Activated naive CD8-positive, alpha-beta T cell treated with anti-CD3 and anti-CD28 coated beads for 36 hours (primary cell): ENCODE measurements at regions not wholly inside any gene's neighbourhood (a gene's known extent, or its start where the extent isn't known, plus 50 kb on each side); places are given as distances from the start of the nearest gene placed in this dataset.

Experiments used
- DNase-seq: peaks from one replicate; pipeline ENCODE4 v3.0.0; 2021
- H3K27ac Mint-ChIP-seq: one replicate; pipeline ENCODE4 v1.8.0; 2022; ENCODE audit warnings: mild to moderate bottlenecking, moderate library complexity, mixed read lengths
- H3K27me3 Mint-ChIP-seq: one replicate; pipeline ENCODE4 v1.8.0; 2022; ENCODE audit warnings: mild to moderate bottlenecking, mixed read lengths
- H3K36me3 Mint-ChIP-seq: one replicate; pipeline ENCODE4 v1.8.0; 2021; ENCODE audit warnings: mild to moderate bottlenecking, mixed read lengths
- H3K4me1 Mint-ChIP-seq: one replicate; pipeline ENCODE4 v1.8.0; 2021; ENCODE audit warnings: mixed read lengths
- H3K4me3 Mint-ChIP-seq: one replicate; pipeline ENCODE4 v1.8.0; 2022; ENCODE audit warnings: mild to moderate bottlenecking, moderate library complexity, mixed read lengths
- H3K9me3 Mint-ChIP-seq: one replicate; pipeline ENCODE4 v1.8.0; 2022; ENCODE audit warnings: mixed read lengths

GRCh38 chr13:63909726-63910375, 2494.2 kb upstream of the PCDH20 start:
- H3K36me3 Mint-ChIP-seq = no peaks in the 10 kb centered on the region
- H3K4me3 Mint-ChIP-seq = no peak overlapping the region
- no peaks in the 10 kb centered on the region for H3K4me1 Mint-ChIP-seq
- no peaks in the 10 kb centered on the region for H3K27me3 Mint-ChIP-seq
- peaks cover 3% of the 10 kb centered on the region for H3K9me3 Mint-ChIP-seq
- no peak for DNase-seq
- H3K27ac Mint-ChIP-seq = no peak overlapping the region

DNA sequence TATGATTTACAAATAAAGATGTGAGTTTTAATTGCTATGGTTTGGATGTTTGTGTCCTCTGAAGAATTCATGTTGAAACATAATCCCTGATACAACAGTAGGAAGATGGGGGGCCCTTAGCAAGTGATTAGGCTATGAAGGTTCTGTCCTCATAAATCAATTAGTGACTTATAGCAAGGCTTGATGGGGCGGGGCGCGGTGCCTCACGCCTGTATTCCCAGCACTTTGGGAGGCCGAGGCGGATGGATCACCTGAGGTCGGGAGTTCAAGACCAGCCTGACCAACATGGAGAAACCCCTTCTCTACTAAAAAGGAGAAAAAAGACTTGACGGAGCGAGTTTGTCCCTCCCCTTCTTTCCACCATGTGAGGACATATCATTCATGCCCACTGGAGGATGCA, 2486.5 kb upstream of the PCDH20 start:
- Mint-ChIP-seq H3K27me3 (no peaks in the 10 kb centered on the region), H3K4me3 (no peak overlapping the region), H3K9me3 (peaks cover 4% of the 10 kb centered on the region), H3K4me1 (no peaks in the 10 kb centered on the region), H3K36me3 (no peaks in the 10 kb centered on the region), H3K27ac (no peak overlapping the region)
- no peak for DNase-seq

- H3K4me1 Mint-ChIP-seq = no peaks in the 10 kb centered on the region
- DNase-seq = no peak
- H3K27me3 Mint-ChIP-seq = no peaks in the 10 kb centered on the region
- peaks cover 2% of the 10 kb centered on the region for H3K9me3 Mint-ChIP-seq
- no peaks in the 10 kb centered on the region for H3K36me3 Mint-ChIP-seq
- no peak overlapping the region for H3K4me3 Mint-ChIP-seq
- no peak overlapping the region for H3K27ac Mint-ChIP-seq
These were observed 2486.0 kb upstream of the PCDH20 start for GRCh38 chr13:63901630-63902029.

DNA sequence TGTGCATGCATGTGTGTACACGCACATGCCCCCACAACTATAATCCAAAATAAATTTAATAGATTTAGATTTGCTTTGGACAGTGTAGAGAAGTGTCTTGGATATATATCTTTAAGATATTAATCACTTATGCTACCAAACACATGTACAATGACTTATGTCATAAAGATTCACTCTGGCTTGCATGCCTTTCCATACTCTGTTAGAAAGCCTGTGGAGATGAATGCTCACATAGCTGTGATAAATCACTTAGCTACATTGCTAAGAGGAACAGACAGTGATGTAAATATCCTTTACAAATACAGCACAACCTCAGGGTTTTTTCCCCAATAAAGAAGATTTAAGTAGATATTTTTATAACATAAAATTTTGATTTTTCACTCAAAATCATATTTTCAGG, 2484.8 kb upstream of the PCDH20 start:
- Mint-ChIP-seq H3K27me3 (no peaks in the 10 kb centered on the region), H3K27ac (no peak overlapping the region), H3K36me3 (no peaks in the 10 kb centered on the region), H3K4me3 (no peak overlapping the region), H3K4me1 (no peaks in the 10 kb centered on the region), H3K9me3 (peaks cover 4% of the 10 kb centered on the region)
- no peak for DNase-seq

DNA sequence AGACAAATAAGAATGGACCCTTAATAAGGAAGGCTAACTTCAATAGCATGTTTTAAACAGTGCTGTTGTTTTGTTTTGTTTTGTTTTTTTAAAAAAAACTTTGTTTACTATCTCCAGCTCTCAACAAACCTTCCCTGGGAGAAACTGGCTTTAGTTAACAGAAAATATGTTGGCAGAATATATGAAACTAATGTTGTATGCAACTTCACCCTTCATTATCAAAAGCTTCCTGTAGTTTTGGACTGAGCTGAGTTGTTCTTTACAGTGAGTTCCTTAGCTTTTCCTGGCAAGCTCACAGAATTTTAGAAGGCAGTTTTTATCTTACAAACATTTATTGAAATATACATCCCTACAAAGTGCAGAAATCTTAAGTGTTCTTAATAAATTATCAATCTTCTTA, 2480.7 kb upstream of the PCDH20 start:
- Mint-ChIP-seq H3K4me3 (no peak overlapping the region), H3K27me3 (no peaks in the 10 kb centered on the region), H3K36me3 (no peaks in the 10 kb centered on the region), H3K4me1 (no peaks in the 10 kb centered on the region), H3K9me3 (peaks cover 2% of the 10 kb centered on the region), H3K27ac (no peak overlapping the region)
- DNase-seq = no peak

DNA sequence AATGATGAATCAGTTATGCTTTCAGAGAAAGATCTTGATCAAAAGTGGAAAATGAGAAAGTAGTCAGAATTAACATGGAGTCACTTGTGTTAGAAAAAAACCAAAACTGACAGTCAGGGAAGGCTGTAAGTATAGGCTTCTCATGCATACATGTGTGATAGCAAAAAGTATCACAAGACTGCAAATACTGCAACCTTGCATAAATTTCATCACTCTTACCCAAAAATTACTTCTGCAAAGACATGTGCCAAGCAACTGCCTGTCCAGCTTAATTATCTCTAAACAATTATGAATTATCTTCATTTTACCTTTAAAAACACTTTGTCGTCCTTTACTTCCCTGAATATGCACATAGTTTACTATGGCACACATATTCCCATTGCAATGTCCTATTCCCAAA, 2466.4 kb upstream of the PCDH20 start:
- Mint-ChIP-seq H3K9me3 (peaks cover 7% of the 10 kb centered on the region), H3K36me3 (no peaks in the 10 kb centered on the region), H3K27me3 (no peaks in the 10 kb centered on the region), H3K27ac (no peak overlapping the region), H3K4me3 (no peak overlapping the region), H3K4me1 (no peaks in the 10 kb centered on the region)
- no peak for DNase-seq

DNA sequence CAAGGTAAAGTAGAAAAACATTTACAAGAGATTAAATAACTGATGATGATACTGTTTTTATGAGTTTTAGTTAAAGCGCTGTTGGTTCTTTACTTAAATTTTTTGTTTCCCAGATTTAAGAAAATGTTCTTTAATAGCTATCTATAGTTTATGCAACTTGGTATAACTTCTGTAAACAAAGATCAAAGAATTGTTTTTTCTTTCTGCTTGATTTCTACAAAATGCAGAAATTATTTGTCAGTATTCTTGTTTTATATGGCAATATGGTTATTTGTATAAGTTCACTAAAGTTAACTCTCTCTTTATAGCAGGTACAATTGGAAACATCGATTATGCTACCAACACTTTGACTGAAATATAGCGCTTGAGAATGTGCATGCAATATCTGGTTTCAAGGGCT, 2465.1 kb upstream of the PCDH20 start:
- H3K27ac Mint-ChIP-seq = no peak overlapping the region
- H3K36me3 Mint-ChIP-seq = no peaks in the 10 kb centered on the region
- H3K27me3 Mint-ChIP-seq = no peaks in the 10 kb centered on the region
- DNase-seq = no peak
- no peak overlapping the region for H3K4me3 Mint-ChIP-seq
- H3K9me3 Mint-ChIP-seq = peaks cover 8% of the 10 kb centered on the region
- H3K4me1 Mint-ChIP-seq = no peaks in the 10 kb centered on the region

DNA sequence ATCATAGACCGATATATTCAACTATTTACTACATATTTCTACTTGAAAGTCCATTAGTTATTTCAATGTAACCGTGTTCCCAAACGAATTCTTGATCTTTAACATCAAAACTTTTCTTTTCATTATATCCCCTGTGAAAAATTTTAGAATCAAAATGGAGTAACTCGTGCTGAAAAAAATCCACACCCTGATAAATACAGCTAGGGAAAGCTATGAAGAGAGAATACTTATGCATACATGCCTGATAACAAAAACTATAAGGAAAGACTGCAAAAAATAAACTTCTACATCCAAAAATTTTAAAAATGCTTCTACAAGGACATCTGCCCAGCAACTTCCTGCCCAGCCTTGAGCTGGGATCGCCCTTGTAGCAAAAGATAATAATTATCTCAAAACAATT, 2458.3 kb upstream of the PCDH20 start:
- Mint-ChIP-seq H3K27me3 (no peaks in the 10 kb centered on the region), H3K27ac (no peak overlapping the region), H3K4me1 (no peaks in the 10 kb centered on the region), H3K9me3 (peaks cover 7% of the 10 kb centered on the region), H3K4me3 (no peak overlapping the region), H3K36me3 (no peaks in the 10 kb centered on the region)
- no peak for DNase-seq

DNA sequence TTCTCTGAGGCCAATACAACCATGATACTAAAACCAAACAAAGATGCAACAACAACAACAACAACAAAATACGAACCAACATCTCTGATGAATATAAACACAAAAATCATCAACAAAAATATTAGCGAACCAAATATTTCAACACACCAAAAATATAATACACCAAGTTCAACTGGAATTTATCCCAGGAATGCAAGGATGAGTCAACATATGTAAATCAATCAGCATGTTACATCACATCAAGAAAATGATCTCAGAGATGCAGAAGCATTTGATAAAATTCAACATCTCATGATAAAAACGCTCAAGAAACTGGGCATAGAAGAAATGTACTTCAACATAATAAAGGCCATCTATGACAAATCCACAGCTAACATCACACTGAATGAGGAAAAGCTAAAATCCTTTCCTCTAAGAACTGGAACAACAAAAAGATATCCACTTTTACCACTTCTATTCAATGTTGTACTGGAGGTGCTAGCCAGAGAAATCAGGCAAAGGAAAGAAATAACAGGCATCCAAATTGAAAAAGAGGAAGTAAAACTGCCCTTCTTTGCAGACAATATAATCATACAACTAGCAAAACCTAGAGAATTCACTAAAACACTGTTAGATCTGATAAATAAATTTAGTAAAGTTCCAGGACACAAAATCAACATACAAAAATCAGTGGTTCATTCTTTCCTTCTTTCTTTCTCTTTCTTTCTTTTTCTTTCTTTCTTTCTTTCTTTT, 2448.7 kb upstream of the PCDH20 start:
- Mint-ChIP-seq H3K27ac (no peak overlapping the region), H3K4me1 (no peaks in the 10 kb centered on the region), H3K9me3 (peaks cover 3% of the 10 kb centered on the region)

GRCh38 chr13:63855457-63856118, 2439.9 kb upstream of the PCDH20 start:
- Mint-ChIP-seq H3K36me3 (no peaks in the 10 kb centered on the region), H3K4me3 (no peak overlapping the region), H3K4me1 (no peaks in the 10 kb centered on the region), H3K9me3 (no peaks in the 10 kb centered on the region), H3K27me3 (no peaks in the 10 kb centered on the region), H3K27ac (no peak overlapping the region)
- DNase-seq = no peak

More for the DNA sequence above, 2448.7 kb upstream of the PCDH20 start:
- Mint-ChIP-seq H3K4me3 (no peak overlapping the region), H3K27me3 (no peaks in the 10 kb centered on the region), H3K36me3 (no peaks in the 10 kb centered on the region)
- DNase-seq = no peak

GRCh38 chr13:63853816-63854215, 2438.2 kb upstream of the PCDH20 start:
- no peak overlapping the region for H3K27ac Mint-ChIP-seq
- no peak for DNase-seq
- H3K4me1 Mint-ChIP-seq = no peaks in the 10 kb centered on the region
- H3K27me3 Mint-ChIP-seq = no peaks in the 10 kb centered on the region
- H3K4me3 Mint-ChIP-seq = no peak overlapping the region
- no peaks in the 10 kb centered on the region for H3K9me3 Mint-ChIP-seq
- H3K36me3 Mint-ChIP-seq = no peaks in the 10 kb centered on the region

DNA sequence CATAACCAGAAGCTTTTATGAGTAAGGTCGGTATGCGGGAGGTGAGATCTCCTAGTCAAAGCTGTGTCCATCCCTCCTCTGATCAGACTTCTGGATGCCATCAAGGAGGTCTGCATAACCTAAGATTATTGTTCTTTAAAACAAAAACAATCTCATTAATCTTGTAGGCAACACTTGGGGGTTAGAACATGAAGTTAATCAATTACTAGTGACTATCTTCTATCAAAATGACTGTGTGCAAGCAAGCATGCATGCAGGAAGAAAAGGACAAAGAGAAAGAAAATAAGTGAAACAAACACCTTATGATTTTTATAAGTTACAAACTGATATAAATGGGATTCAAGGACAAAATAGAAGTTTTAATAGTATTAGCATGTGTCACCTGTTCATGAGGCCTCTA, 2435.9 kb upstream of the PCDH20 start:
- no peaks in the 10 kb centered on the region for H3K36me3 Mint-ChIP-seq
- no peak overlapping the region for H3K4me3 Mint-ChIP-seq
- no peak for DNase-seq
- no peaks in the 10 kb centered on the region for H3K27me3 Mint-ChIP-seq
- H3K9me3 Mint-ChIP-seq = no peaks in the 10 kb centered on the region
- H3K27ac Mint-ChIP-seq = no peak overlapping the region
- no peaks in the 10 kb centered on the region for H3K4me1 Mint-ChIP-seq

- H3K36me3 Mint-ChIP-seq = no peaks in the 10 kb centered on the region
- DNase-seq = no peak
- no peak overlapping the region for H3K4me3 Mint-ChIP-seq
- H3K27ac Mint-ChIP-seq = no peak overlapping the region
- H3K9me3 Mint-ChIP-seq = peaks cover under 1% of the 10 kb centered on the region
- H3K4me1 Mint-ChIP-seq = no peaks in the 10 kb centered on the region
- no peaks in the 10 kb centered on the region for H3K27me3 Mint-ChIP-seq
These were observed 2428.4 kb upstream of the PCDH20 start for GRCh38 chr13:63843766-63844699.

GRCh38 chr13:63842102-63842501, 2426.5 kb upstream of the PCDH20 start:
- no peak overlapping the region for H3K4me3 Mint-ChIP-seq
- H3K4me1 Mint-ChIP-seq = no peaks in the 10 kb centered on the region
- DNase-seq = no peak
- H3K27ac Mint-ChIP-seq = no peak overlapping the region
- H3K36me3 Mint-ChIP-seq = no peaks in the 10 kb centered on the region
- no peaks in the 10 kb centered on the region for H3K27me3 Mint-ChIP-seq
- H3K9me3 Mint-ChIP-seq = peaks cover 3% of the 10 kb centered on the region
